GM12878 (cell line): ENCODE measurements at regions not wholly inside any gene's neighbourhood (a gene's known extent, or its start where the extent isn't known, plus 50 kb on each side); places are given as distances from the start of the nearest gene placed in this dataset.

Source experiments
- BHLHE40 ChIP-seq, 2 experiments: fragments of 450-650 bp in 1 of 2; IDR thresholded peaks; 2 replicates each; pipeline ENCODE4 v1.6.1; 2011 to 2017; ENCODE audit warnings: low read depth in 2 of 2, borderline replicate concordance in 1 of 2, improper control_type of control experiment in 1 of 2, low read length in 1 of 2, mild to moderate bottlenecking in 1 of 2
- CBX3 ChIP-seq: fragments of 200-600 bp; sonication (generic); IDR thresholded peaks from 2 replicates; pipeline ENCODE4 v1.6.1; 2016; ENCODE audit warnings: low read depth, borderline replicate concordance
- MYC ChIP-seq: IDR thresholded peaks from 2 replicates; pipeline ENCODE4 v1.6.1; 2011; ENCODE audit warnings: mild to moderate bottlenecking, low read length, moderate library complexity, inconsistent platforms; ENCODE audit not compliant: insufficient read depth, insufficient replicate concordance, insufficient read length, severe bottlenecking
- POLR2AphosphoS5 ChIP-seq: IDR thresholded peaks from 2 replicates; pipeline ENCODE4 v1.6.1; 2011; ENCODE audit warnings: mild to moderate bottlenecking, low read length, inconsistent platforms
- SUZ12 ChIP-seq: fragments of 200-600 bp; sonication (generic); IDR thresholded peaks from one replicate; pipeline ENCODE4 v1.6.1; 2018; ENCODE audit warnings: antibody characterized with exemption, mild to moderate bottlenecking; ENCODE audit not compliant: unreplicated experiment
- TAF1 ChIP-seq: IDR thresholded peaks from 2 replicates; pipeline ENCODE4 v1.6.1; 2011; ENCODE audit warnings: mild to moderate bottlenecking, low read depth, low read length, borderline replicate concordance
- TCF12 ChIP-seq: IDR thresholded peaks from 2 replicates; pipeline ENCODE4 v1.6.1; 2011; ENCODE audit warnings: low read depth, mild to moderate bottlenecking, low read length
- TF ChIP-seq, protein P1 (sequence below), 3 experiments: IDR thresholded peaks in 2 of 3; conservative IDR thresholded peaks in 1 of 3; 2 replicates each; pipeline ENCODE4 v1.5.1; 2011; ENCODE audit warnings: low read depth in 3 of 3, low read length in 3 of 3, mild to moderate bottlenecking in 3 of 3, control low read depth in 2 of 3, moderate library complexity in 2 of 3, inconsistent platforms in 1 of 3, mixed read lengths in 1 of 3; ENCODE audit not compliant: control insufficient read depth in 2 of 3, insufficient read depth in 1 of 3; ENCODE audit errors: extremely low read depth in 1 of 3
- TF ChIP-seq, protein P2 (sequence below): IDR thresholded peaks from 2 replicates; pipeline ENCODE4 v1.6.1; 2012; ENCODE audit warnings: low read depth, low read length, improper control_type of control experiment

DNA sequence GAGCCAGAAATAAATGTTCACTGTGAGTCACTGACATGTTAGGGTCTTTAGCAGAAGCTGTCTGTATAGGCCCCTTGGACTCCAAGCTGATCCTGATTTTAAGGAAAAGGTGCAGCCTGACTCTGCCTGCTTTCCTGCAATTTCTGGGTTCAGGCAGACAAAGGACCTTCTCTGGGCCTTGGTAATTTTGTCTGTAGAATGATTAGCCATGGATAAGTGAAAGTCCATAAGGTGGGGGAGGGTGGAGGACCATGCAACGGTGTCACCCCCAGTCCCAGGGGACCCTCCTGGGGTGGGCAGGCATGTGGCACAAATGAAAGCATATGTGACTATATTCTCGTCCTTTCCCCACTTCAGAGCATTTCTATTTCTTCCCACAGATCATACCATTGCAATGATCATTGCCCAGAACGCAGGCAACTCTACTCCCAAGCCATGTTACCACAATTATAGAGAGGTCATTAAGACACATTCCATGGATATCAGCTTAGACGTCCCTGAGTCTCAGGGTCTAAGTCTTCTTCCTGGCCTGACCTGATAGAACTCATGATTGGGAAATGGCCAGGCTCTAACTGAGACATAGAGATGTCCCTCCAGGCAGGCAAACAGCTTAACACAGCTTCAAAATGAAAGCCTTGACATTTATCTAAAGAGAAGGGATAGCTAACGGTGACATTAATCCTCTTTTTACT, 157.9 kb upstream of the ALDH1B1 start:
- TF ChIP-seq POLR2AphosphoS5 (no peak), SUZ12 (no peak), TCF12 (no peak), TAF1 (no peak), BHLHE40 (IDR thresholded peaks at IDR 0.05; ENCODE audit: borderline replicate concordance in 1 of 2, low read depth in 2 of 2, low read length in 1 of 2) (no peak), MYC (no peak), CBX3 (no peak)
- TF ChIP-seq, protein P1, sequence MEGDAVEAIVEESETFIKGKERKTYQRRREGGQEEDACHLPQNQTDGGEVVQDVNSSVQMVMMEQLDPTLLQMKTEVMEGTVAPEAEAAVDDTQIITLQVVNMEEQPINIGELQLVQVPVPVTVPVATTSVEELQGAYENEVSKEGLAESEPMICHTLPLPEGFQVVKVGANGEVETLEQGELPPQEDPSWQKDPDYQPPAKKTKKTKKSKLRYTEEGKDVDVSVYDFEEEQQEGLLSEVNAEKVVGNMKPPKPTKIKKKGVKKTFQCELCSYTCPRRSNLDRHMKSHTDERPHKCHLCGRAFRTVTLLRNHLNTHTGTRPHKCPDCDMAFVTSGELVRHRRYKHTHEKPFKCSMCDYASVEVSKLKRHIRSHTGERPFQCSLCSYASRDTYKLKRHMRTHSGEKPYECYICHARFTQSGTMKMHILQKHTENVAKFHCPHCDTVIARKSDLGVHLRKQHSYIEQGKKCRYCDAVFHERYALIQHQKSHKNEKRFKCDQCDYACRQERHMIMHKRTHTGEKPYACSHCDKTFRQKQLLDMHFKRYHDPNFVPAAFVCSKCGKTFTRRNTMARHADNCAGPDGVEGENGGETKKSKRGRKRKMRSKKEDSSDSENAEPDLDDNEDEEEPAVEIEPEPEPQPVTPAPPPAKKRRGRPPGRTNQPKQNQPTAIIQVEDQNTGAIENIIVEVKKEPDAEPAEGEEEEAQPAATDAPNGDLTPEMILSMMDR (IDR thresholded peaks at IDR 0.05 in 2 of 3, conservative IDR thresholded peaks at IDR 0.05 in 1 of 3; ENCODE audit: control insufficient read depth in 2 of 3, extremely low read depth in 1 of 3, insufficient read depth in 1 of 3, low read depth in 3 of 3, low read length in 3 of 3), result no peak
- TF ChIP-seq, protein P2, sequence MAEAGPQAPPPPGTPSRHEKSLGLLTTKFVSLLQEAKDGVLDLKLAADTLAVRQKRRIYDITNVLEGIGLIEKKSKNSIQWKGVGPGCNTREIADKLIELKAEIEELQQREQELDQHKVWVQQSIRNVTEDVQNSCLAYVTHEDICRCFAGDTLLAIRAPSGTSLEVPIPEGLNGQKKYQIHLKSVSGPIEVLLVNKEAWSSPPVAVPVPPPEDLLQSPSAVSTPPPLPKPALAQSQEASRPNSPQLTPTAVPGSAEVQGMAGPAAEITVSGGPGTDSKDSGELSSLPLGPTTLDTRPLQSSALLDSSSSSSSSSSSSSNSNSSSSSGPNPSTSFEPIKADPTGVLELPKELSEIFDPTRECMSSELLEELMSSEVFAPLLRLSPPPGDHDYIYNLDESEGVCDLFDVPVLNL, result no peak
